Brain pericyte (primary cell): ENCODE measurements at regions not wholly inside any gene's neighbourhood (a gene's known extent, or its start where the extent isn't known, plus 50 kb on each side); places are given as distances from the start of the nearest gene placed in this dataset.

ENCODE experiments used
- DNase-seq: peaks from one replicate; pipeline ENCODE4 v3.0.0-alpha.2; 2012; ENCODE audit warnings: low read depth, low spot score

DNA sequence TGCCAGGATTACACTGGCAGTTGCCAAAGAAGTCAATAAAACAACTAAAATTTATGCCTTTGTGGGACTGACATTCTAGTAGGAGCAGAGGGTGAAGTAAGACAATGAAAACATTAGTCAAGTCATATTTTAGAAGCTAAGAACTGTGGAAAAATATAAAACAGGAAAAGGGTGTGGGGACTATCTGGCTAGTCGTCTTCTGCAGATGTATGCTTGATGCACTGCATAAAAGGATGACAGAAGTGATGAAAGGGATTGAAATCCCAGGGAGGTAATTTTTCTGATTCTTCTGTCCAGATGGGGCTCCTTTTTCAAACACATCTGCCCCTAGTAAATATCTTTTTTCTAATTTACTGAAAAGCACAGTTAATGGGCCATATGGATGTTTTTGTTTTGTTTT, 706.3 kb downstream of the ADGRL2 start:
- no peak for DNase-seq

DNA sequence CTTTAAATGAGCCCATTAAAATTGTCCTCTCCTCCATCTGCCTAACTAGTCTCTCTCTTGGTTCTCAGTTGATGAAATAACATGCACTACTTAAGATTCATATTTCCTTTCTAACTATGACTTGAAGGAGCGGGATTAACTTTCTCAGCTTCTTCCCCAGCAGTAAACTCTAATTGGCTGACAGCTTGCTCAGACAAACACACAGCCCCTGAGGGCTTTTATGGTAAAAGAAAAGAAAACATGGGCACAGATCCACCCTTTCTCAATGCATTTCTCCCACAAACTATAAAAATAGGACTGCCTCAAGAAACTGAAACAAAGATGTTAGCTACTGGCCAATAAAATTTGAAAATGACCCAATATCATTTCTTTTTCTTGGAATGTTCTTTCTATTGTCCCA, 703.1 kb downstream of the ADGRL2 start:
- peak; percentile 24 for DNase-seq

- DNase-seq = no peak
These were observed 698.3 kb downstream of the ADGRL2 start for GRCh38 chr1:82499022-82499421.

DNA sequence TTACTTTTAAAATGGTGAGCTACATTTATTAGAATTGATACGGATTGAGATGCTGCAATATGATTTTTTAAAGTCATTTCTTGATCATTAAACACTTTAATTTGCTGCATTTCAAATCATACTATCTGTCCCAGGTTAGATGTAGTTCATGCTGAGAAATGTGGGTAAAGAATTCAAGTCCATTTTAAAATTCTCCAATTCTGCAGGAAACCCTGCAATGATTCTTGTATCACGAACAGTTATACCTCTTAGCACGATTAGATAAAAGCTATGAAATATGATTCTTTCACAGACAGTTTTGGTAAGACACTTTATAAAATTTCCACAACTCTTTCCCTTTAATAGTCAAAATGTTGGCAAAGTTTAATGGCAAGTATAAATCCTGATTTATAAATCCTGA, 693.4 kb downstream of the ADGRL2 start:
- no peak for DNase-seq

DNA sequence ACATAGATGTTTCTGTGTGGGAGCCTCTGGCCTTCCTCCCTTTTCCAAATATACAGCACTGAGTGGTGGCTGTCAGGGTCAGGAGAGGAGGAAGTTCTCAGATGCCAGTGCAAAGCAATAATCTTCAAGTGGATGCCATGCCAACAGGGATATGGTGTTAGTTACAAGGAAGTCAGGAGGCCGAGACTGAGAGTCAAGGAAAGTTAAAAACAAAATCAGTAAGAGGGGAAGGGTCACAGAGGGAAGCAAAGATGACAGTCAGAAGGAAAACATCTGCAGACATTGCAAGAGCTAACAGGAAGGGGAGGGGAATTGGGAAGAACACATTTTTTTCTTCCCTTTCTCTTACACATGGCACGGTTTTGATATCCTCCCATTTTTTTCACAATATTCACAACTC, 691.4 kb downstream of the ADGRL2 start:
- DNase-seq = no peak

DNA sequence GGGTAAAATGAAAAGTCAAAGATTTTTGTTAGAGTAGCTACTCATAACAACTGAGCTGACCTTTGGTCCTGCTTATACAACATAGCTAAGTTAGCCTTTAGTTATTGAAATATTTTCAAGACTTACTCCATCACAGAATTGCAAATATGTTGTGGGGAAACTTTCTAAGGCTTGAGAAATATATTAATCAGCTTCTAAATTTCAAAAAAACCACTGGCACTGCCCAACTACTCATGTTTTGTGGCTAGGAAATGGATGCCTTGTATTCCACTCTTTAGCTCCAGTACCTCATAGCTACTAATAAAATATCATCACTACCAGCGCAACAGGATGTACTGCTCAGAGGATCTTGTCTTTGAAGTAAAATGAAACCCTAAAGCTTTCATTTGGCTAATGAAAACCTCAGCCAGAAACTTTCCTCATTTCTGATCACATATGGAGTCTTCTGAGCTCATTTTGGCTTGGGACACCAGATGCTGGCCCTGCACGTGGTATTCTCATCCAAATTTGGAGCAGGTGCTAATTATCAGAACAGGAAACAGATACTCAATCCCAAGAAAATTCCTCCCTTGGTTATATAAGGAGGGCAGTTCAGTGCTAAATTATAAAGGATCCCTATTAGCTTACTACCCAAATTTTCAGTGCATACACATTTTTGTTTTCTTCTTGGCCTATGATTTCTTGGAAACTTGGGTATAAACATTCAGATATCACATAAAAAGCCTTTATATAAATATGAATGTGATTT, 690.7 kb downstream of the ADGRL2 start:
- DNase-seq = no peak

GRCh38 chr1:82487778-82488177, 687.0 kb downstream of the ADGRL2 start:
- no peak for DNase-seq

DNA sequence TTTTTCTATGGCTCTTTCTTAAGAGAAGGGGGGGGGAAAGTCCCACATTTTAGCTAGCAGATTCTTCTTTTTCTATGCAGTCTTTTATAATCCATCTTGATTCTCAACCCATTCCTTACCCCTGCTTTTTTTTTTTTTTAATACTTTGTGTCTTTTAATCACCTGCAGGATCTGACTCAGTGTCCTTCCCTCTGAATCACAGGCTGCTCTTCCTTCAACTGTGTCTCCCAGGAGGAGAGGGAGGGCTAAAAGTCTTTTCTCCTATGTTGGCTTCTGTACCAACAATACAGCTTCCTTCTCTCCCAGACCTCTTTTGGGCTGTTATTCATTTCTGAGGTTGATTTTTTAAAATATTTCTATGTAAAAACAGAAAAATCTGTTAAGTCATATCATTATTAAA, 686.2 kb downstream of the ADGRL2 start:
- no peak for DNase-seq

GRCh38 chr1:82486468-82486867, 685.7 kb downstream of the ADGRL2 start:
- DNase-seq = no peak

- DNase-seq = peak; percentile 81
These were observed 685.0 kb downstream of the ADGRL2 start for GRCh38 chr1:82485591-82486369.

- DNase-seq = no peak
These were observed 682.4 kb downstream of the ADGRL2 start for GRCh38 chr1:82483146-82483545.

- no peak for DNase-seq
These were observed 678.2 kb downstream of the ADGRL2 start for GRCh38 chr1:82478916-82479315.

GRCh38 chr1:82472489-82473131, 671.9 kb downstream of the ADGRL2 start:
- DNase-seq = no peak

DNA sequence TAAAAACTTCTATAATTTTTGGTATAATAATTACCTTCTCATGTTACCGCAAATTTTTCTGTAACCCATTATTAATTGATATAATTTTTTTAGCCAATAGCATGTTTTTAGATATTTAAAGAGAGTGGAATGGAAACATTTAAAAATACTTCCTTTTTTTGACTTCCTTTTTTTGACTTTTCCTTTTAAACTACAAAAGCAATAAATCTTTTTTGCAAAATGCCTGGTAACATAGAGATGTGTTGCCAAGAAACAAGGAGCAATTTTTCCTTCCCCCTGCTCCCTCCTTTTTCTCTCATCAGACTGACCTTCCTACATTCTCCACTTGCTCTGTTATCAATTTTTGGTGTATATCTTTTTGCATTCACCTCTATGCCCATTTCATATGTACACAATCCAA, 666.2 kb downstream of the ADGRL2 start:
- DNase-seq = no peak

DNA sequence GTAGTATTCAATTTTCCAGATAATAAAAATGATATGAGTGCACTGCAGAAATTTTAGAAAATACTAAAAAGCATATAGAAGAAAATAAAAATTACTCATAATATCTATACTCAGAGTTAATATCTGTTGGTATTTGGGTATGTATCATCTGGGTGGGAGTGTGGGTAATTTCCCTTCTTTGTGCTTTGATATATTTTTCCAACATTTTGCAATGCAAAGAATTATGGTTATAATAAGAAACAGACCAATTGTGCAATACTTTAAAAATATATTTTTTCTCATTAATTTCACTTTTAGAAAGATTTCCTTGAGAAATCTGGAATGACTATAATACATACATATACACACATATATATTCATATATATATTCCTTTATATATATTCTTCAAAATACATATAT, 665.7 kb downstream of the ADGRL2 start:
- DNase-seq = no peak

- no peak for DNase-seq
These were observed 664.3 kb downstream of the ADGRL2 start for GRCh38 chr1:82465024-82465423.

DNA sequence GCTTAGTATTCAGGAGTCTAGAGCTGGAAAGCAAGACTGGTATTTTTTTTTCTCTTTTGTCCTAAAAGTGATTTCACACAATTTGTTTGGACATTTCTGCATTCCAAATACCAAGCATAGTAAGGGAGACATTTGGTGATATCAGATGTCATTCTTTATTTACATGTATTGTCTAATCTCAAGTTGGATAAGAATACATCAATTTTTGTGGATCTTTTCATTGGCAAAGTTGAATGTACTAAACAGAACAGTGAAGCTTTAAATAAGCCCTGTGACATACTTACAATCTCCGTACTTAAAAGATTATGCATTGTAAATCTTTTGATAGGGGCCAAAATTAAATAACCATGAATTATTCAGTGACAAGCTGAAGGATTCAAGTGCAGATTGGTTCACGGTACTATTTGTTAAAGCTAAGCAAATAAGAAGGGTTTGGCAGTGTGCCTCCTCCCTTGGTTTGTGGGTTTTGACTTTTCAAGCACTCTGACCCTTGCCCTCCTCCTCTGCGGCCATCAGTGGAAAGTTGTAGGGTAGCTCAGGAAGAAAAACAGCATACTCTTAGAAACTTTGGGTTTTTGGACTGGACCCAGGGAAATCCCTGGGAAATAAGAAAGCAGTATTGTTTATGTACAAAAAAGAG, 663.7 kb downstream of the ADGRL2 start:
- peak; percentile 89 for DNase-seq

GRCh38 chr1:82463951-82464350, 663.2 kb downstream of the ADGRL2 start:
- DNase-seq = no peak

GRCh38 chr1:82462366-82462765, 661.6 kb downstream of the ADGRL2 start:
- peak; percentile 16 for DNase-seq

DNA sequence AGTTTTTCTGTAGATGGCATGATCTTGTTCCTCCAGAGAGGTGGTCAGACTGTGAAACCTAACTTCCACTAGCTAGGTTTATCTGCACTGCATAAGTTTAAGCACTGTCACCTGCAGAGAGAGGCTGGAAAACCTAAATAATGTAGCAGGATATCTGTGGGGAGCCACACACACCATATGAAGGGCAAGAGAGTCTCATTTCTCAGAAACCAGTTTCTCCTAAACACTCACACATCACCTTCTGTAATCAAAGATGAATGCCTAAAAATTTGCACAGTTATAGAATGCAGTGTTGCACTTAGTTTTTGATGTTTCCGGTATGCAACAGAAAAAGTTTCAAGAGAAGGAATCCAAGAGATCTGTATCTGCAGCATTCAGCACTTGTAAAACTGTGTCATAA, 654.6 kb downstream of the ADGRL2 start:
- DNase-seq = no peak

DNA sequence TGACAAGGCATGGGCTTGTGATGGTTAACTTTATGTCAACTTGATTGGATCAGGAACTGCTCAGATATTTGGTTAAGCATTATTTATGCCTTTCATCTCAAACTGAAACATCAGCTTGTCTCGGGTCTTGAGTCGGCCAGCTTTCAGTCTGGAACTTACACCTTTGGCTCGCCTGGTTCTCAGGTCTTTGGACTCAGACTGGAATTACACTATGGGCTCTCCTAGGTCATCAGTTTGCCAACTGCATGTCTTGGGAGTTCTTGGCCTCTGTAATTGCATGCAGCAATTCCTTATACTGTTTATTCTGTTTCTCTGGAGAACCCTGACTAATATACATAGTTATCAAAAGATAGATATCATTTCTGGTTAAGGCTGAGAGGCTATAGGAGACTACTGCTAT, 653.7 kb downstream of the ADGRL2 start:
- no peak for DNase-seq

DNA sequence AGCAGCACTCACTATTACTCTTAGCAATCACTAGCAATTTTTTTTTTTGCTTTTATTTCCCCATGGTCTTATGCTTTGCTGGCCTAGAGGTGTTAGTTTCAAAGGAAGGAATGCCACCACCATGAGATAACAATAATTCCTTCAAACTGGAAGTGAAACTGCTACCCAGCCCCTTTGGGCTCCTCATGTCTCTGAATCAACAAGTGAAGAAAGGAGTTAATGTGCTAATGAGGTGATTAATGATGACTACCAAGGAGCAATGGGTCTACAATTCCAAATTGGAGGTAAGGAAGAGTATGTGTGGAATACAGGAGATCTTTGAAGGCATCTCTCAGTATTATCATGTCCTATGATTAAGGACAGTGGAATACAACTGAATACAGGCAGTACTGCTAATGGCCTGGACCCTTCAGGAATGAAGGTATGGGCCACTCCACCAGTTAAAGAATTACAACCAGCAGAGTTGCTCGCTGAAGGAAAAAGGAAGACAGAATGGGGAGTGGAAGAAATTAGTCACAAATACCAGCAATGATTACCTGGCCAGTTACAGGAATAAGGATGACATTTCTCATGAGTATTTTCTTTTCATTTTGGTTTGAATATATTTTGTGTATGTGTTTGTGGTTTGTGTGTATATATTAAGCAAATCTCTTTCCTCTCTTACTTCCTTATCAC, 652.9 kb downstream of the ADGRL2 start:
- no peak for DNase-seq
